Thyroid gland (tissue), 4 donors: ENCODE measurements at regions not wholly inside any gene's neighbourhood (a gene's known extent, or its start where the extent isn't known, plus 50 kb on each side); places are given as distances from the start of the nearest gene placed in this dataset.

Source experiments
- CTCF ChIP-seq, 6 experiments: fragments of 200-600 bp in 3 of 6; fragments of 450-650 bp in 3 of 6; sonication (generic) in 3 of 6; IDR thresholded peaks; one replicate each; pipeline ENCODE4 v1.5.1; 2016 to 2019; ENCODE audit warnings: antibody characterized with exemption in 6 of 6, mild to moderate bottlenecking in 2 of 6, inconsistent platforms in 1 of 6, moderate library complexity in 1 of 6
- POLR2A ChIP-seq, 2 donors: fragments of 450-650 bp; IDR thresholded peaks; one replicate each; pipeline ENCODE4 v1.6.1; 2017; ENCODE audit warnings: antibody characterized with exemption in 2 of 2, mild to moderate bottlenecking in 2 of 2, moderate library complexity in 1 of 2

DNA sequence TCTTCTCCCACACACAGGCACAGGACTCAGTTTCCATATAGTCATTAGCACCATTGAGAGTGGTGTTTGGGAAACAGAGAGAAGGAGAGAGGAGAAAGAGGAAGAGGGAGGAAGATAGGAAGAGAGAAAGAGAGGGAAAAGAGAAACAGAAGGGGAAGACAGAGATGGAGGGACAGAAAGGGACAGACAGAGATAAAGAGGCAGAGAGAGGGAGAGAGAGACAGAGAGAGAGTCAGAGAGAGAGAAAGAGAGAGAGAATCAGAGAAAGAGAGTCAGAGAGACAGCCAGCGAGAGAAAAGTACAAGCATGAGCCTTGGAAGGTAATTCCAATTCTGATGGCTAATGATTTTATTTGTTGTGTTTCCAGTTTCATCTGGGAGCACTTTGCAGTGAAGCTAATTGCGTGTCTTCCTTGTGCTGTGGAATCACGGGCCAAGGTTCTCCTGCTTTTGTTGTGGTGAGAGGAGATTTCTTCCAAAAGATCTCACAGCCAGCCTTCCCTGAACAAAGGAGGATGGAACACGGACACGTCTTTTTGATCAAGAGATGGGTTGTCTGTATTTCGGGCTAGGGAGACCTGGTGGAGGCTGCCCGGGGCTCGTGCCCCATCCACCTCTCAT is 153.6 kb upstream of the TWIST2 start:
- TF ChIP-seq CTCF (IDR thresholded peaks at IDR 0.05), result no peak
- TF ChIP-seq POLR2A (IDR thresholded peaks at IDR 0.05), result no peak
